PC-3 (cell line): ENCODE measurements at regions not wholly inside any gene's neighbourhood (a gene's known extent, or its start where the extent isn't known, plus 50 kb on each side); places are given as distances from the start of the nearest gene placed in this dataset.

Experiments
- ATAC-seq: fragments of 200-7000 bp; cut with Tn5 transposase; 2 replicates; pipeline ENCODE4 v1.9.1; 2020; ENCODE audit warnings: mild to moderate bottlenecking, moderate library complexity
- BruUV-seq: library from RNA; stranded (reverse); fragments of 400-500 nt; replicated peaks from 2 replicates; lab custom pipeline; 2021; lab: Mats Ljungman, UMichigan
- CTCF ChIA-PET: fragments of 300-600 bp; sonication (Branson Sonifier 250); formaldehyde crosslinking; loops from one replicate; lab custom pipeline; 2022; ENCODE audit warnings: antibody characterized with exemption; lab: Charles Lee
- POLR2A ChIA-PET: fragments of 300-600 bp; sonication (Branson Sonifier 250); formaldehyde crosslinking; loops from one replicate; lab custom pipeline; 2022; ENCODE audit warnings: antibody characterized with exemption; ENCODE audit not compliant: unreplicated experiment; lab: Charles Lee
- DNase-seq: peaks from one replicate; pipeline ENCODE4 v3.0.0-alpha.2; 2015
- H2AFZ ChIP-seq: fragments of 300-600 bp; sonication (generic); 2 replicates; pipeline ENCODE4 v1.6.0; 2016; ENCODE audit warnings: antibody characterized with exemption, low read length
- H3F3A ChIP-seq: fragments of 300-600 bp; sonication (generic); one replicate; pipeline ENCODE4 v1.6.0; 2017; ENCODE audit warnings: antibody characterized with exemption, low read length, control low read depth, mild to moderate bottlenecking; ENCODE audit not compliant: unreplicated experiment
- H3K27ac ChIP-seq: fragments of 300-600 bp; sonication (generic); 2 replicates; pipeline ENCODE4 v1.5.1; 2016; ENCODE audit warnings: mild to moderate bottlenecking, low read length
- H3K27me3 ChIP-seq: fragments of 300-600 bp; sonication (generic); 2 replicates; pipeline ENCODE4 v1.6.1; 2016; ENCODE audit warnings: low read length, mixed read lengths
- H3K36me3 ChIP-seq: fragments of 300-600 bp; sonication (generic); 2 replicates; pipeline ENCODE4 v1.6.1; 2016; ENCODE audit warnings: low read depth, mixed run types, low read length, mixed read lengths
- H3K4me1 ChIP-seq: fragments of 300-600 bp; sonication (generic); 2 replicates; pipeline ENCODE4 v1.5.1; 2016; ENCODE audit warnings: low read length; ENCODE audit not compliant: insufficient read depth
- H3K4me2 ChIP-seq: fragments of 300-600 bp; sonication (generic); 2 replicates; pipeline ENCODE4 v1.6.0; 2016; ENCODE audit warnings: low read length
- H3K4me3 ChIP-seq: fragments of 300-600 bp; sonication (generic); 2 replicates; pipeline ENCODE4 v1.5.1; 2016; ENCODE audit warnings: mild to moderate bottlenecking, low read length, mixed read lengths
- H3K79me2 ChIP-seq: fragments of 300-600 bp; sonication (generic); 2 replicates; pipeline ENCODE4 v1.6.1; 2017; ENCODE audit warnings: low read length, mixed read lengths
- H3K9ac ChIP-seq: fragments of 300-600 bp; sonication (generic); 2 replicates; pipeline ENCODE4 v1.6.0; 2016; ENCODE audit warnings: mild to moderate bottlenecking, low read length
- H3K9me2 ChIP-seq: fragments of 300-600 bp; sonication (generic); replicated peaks from 2 replicates; pipeline ENCODE4 v1.6.1; 2016; ENCODE audit warnings: mixed run types, low read length, mixed read lengths
- H3K9me3 ChIP-seq: fragments of 300-600 bp; sonication (generic); 2 replicates; pipeline ENCODE4 v1.6.1; 2016; ENCODE audit warnings: low read length, mixed read lengths
- H4K20me1 ChIP-seq: fragments of 300-600 bp; sonication (generic); 2 replicates; pipeline ENCODE4 v1.6.1; 2016; ENCODE audit warnings: low read length, mixed read lengths
- EZH2 ChIP-seq: fragments of 300-600 bp; sonication (generic); IDR thresholded peaks from one replicate; pipeline ENCODE4 v1.6.1; 2017; ENCODE audit warnings: antibody characterized with exemption, mild to moderate bottlenecking, low read length; ENCODE audit not compliant: unreplicated experiment
- EZH2phosphoT487 ChIP-seq: fragments of 300-600 bp; sonication (generic); IDR thresholded peaks from 2 replicates; pipeline ENCODE4 v1.6.1; 2018; ENCODE audit warnings: mild to moderate bottlenecking, antibody characterized with exemption, low read length, borderline replicate concordance
- intact Hi-C: fragments of 100-400 bp; cut with micrococcal nuclease; formaldehyde crosslinking; loops from 2 replicates; pipeline ENCODE4 v1.9.0; 2023
- TF ChIP-seq, protein P1 (sequence below): fragments of 300-600 bp; sonication (generic); conservative IDR thresholded peaks from 2 replicates; pipeline ENCODE4 v1.5.1; 2017; ENCODE audit warnings: antibody characterized with exemption, low read depth, mild to moderate bottlenecking, low read length

DNA sequence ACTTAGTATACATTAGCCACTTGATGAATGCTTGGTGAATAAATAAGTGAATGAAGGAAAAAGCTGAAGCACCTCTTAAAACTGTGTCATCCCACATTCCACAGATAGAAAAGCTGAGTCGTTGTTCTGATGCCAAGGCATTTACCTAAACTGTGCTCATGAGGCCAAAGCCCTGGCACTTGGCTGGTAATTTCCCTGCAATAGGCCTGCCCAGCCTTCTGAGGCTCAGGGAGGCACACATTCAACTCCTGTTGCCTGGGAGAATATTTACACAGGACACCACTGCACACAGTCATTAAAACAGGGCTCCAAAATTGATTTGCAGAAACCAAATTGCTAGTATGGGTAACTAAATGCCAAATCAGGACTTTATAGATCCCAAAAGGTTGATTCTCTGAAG, 333.0 kb upstream of the C16orf82 start:
- CTCF ChIA-PET: no interaction called here

DNA sequence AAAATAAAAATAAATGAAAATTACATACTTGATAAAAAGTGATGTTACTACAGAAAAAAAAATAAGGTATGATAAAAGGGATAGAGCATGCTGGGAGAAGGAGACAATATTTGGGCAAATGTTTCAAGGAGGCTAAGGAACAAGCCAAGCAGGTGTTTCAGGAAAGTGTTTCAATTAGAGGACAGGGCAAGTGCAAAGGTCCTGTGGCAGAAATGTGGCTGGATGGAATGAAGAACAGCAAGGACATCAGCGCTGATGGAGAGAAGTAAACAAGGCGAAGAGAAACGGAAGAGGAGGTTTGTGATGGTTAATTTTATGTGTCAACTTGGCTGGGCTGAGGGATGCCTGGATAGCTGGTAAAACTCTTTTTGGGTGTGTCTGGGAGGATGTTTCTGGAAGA, 331.2 kb upstream of the C16orf82 start:
- H3K36me3 ChIP-seq: no peaks in the 10 kb centered on the region

More for the DNA sequence above, 333.0 kb upstream of the C16orf82 start:
- no TSS peak for BruUV-seq
- H2AFZ ChIP-seq: no peak overlapping the region
- H3K4me2 ChIP-seq: no peak overlapping the region
- H4K20me1 ChIP-seq: no peaks in the 10 kb centered on the region
- H3K9ac ChIP-seq: no peak overlapping the region
- no peaks in the 10 kb centered on the region for H3K27me3 ChIP-seq
- no peaks in the 10 kb centered on the region for H3F3A ChIP-seq
- no peak overlapping the region for H3K4me3 ChIP-seq
- H3K9me2 ChIP-seq: no peaks in the 10 kb centered on the region
- TF ChIP-seq EZH2phosphoT487 (no peak), EZH2 (no peak)
- TF ChIP-seq, protein P1, sequence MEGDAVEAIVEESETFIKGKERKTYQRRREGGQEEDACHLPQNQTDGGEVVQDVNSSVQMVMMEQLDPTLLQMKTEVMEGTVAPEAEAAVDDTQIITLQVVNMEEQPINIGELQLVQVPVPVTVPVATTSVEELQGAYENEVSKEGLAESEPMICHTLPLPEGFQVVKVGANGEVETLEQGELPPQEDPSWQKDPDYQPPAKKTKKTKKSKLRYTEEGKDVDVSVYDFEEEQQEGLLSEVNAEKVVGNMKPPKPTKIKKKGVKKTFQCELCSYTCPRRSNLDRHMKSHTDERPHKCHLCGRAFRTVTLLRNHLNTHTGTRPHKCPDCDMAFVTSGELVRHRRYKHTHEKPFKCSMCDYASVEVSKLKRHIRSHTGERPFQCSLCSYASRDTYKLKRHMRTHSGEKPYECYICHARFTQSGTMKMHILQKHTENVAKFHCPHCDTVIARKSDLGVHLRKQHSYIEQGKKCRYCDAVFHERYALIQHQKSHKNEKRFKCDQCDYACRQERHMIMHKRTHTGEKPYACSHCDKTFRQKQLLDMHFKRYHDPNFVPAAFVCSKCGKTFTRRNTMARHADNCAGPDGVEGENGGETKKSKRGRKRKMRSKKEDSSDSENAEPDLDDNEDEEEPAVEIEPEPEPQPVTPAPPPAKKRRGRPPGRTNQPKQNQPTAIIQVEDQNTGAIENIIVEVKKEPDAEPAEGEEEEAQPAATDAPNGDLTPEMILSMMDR: no peak
- no peaks in the 10 kb centered on the region for H3K9me3 ChIP-seq
- no peaks in the 10 kb centered on the region for H3K79me2 ChIP-seq
- intact Hi-C loops: no loop called here
- H3K4me1 ChIP-seq: no peaks in the 10 kb centered on the region
- no peaks in the 10 kb centered on the region for H3K36me3 ChIP-seq
- DNase-seq (no peak), ATAC-seq (no peak)
- H3K27ac ChIP-seq: no peak overlapping the region
- POLR2A ChIA-PET: no interaction called here

DNA sequence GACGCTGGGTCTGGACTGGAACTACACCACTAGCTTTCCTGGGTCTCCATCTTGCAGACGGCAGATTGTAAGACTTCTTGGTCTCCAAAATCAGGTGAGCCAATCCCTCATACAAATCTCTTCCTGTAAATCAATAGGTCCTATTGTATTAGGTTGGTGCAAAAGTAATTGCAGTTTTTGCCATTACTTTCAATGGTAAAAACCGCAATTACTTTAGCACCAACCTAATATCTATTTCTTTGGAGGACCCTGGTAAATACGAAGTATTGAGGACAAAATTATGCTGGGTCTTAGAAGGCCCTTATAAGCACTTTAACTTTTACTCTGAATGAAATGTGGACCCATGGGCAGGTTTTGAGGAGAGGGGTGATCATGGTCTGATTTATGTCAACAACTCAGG, 330.6 kb upstream of the C16orf82 start:
- BruUV-seq: no TSS peak
- POLR2A ChIA-PET: no interaction called here

More for the DNA sequence above, 331.2 kb upstream of the C16orf82 start:
- Histone ChIP-seq H3K9ac (no peak overlapping the region), H3K4me3 (no peak overlapping the region), H3K79me2 (no peaks in the 10 kb centered on the region), H3K27ac (no peak overlapping the region), H3K4me2 (no peak overlapping the region), H3K27me3 (no peaks in the 10 kb centered on the region), H3K4me1 (no peaks in the 10 kb centered on the region), H2AFZ (no peak overlapping the region), H3K9me2 (no peaks in the 10 kb centered on the region), H3K9me3 (no peaks in the 10 kb centered on the region), H4K20me1 (no peaks in the 10 kb centered on the region), H3F3A (no peaks in the 10 kb centered on the region)
- CTCF ChIA-PET: no interaction called here
- intact Hi-C loops: no loop called here
- POLR2A ChIA-PET: no interaction called here
- no peak for DNase-seq
- TF ChIP-seq, protein P1: no peak
- TF ChIP-seq EZH2phosphoT487 (no peak), EZH2 (no peak)
- no TSS peak for BruUV-seq
- ATAC-seq: no peak

More for the DNA sequence above, 330.6 kb upstream of the C16orf82 start:
- no peak for ATAC-seq
- no peak overlapping the region for H3K27ac ChIP-seq
- H4K20me1 ChIP-seq: no peaks in the 10 kb centered on the region
- no peak overlapping the region for H3K4me2 ChIP-seq
- H3F3A ChIP-seq: no peaks in the 10 kb centered on the region
- no peak overlapping the region for H2AFZ ChIP-seq
- H3K79me2 ChIP-seq: no peaks in the 10 kb centered on the region
- TF ChIP-seq, protein P1: no peak
- TF ChIP-seq EZH2 (no peak), EZH2phosphoT487 (no peak)
- H3K9me3 ChIP-seq: no peaks in the 10 kb centered on the region
- no peak overlapping the region for H3K4me3 ChIP-seq
- no peak overlapping the region for H3K9ac ChIP-seq
- H3K9me2 ChIP-seq: no peaks in the 10 kb centered on the region
- H3K27me3 ChIP-seq: no peaks in the 10 kb centered on the region
- intact Hi-C loops: no loop called here
- H3K4me1 ChIP-seq: no peaks in the 10 kb centered on the region
- no peak for DNase-seq
- no peaks in the 10 kb centered on the region for H3K36me3 ChIP-seq
- CTCF ChIA-PET: no interaction called here
